Activated T-cell treated with anti-CD3 and anti-CD28 coated beads for 24 hours (primary cell): ENCODE measurements at regions not wholly inside any gene's neighbourhood (a gene's known extent, or its start where the extent isn't known, plus 50 kb on each side); places are given as distances from the start of the nearest gene placed in this dataset.
"Not testable (repeated sequence)": the region's sequence is repeated elsewhere in the genome, so short reads cannot be mapped to it uniquely, and the experiment has no call there.

ENCODE experiments used
- DNase-seq: peaks from one replicate; pipeline ENCODE4 v3.0.0-alpha.2; 2020; ENCODE audit warnings: low read depth

DNA sequence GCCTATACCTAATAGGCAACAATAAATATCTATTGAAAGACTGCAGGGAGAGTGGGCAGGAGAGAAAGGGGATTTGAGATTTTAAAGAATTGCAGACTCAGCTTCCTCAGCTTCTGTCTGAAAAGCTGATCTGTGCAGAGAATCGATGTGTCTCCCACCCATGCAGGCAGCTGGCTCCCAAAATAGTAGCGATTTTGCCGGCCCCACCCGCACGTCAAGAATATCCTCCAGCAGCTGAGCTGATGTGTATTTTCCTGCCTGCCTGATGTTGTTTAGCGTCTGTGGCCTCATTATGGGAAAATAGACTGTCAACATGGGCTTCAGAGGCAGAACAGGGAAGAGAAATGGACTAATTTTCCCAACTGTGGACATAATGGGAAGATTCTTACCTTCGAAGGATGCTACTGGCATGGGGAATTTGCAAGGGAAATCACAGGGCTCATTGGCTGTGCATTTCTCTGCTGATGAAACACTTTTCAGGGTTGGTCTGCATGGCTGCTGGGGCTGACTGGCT, 699.8 kb downstream of the PTPRU start:
- no peak for DNase-seq

GRCh38 chr1:29934255-29934772, 698.0 kb downstream of the PTPRU start:
- no peak for DNase-seq

DNA sequence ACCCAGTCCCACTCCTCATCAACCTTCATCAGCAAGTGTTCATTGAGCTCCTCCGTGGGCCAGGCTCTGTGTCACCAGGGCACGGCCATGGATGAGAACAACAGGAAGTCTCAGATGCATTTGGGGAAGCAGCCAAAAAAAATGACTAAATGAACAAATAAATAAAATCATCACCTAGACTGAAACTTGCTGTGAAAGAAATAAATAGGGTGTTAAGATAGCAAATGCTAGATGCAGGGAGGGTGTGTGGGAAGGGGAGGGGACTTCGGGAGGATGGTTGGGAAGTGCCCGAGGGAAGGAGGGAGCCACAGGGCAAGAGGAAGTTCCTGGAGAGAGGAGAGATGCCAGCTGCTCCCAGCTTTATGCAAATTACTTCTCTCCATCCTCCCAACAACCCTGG, 696.7 kb downstream of the PTPRU start:
- no peak for DNase-seq

DNA sequence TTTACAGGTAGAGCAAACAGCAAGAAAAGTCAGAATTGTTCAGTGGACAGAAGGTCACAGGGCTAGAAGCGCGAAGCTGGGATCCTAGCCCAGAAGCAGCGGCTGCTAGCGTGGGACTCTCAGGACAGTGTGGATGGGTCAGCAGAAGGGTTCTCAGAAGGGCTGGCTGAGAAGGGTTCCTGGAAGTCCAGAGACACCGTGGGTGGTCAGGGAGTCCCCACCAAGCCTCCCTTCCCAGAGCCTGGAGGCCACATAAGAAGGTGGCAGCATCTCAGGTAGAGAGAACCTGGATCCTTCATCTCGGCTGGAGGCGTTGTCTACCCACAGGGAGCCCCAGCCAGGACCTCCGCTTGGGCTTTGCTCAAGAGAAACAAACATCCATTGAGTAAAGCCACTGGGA, 696.3 kb downstream of the PTPRU start:
- DNase-seq = no peak

DNA sequence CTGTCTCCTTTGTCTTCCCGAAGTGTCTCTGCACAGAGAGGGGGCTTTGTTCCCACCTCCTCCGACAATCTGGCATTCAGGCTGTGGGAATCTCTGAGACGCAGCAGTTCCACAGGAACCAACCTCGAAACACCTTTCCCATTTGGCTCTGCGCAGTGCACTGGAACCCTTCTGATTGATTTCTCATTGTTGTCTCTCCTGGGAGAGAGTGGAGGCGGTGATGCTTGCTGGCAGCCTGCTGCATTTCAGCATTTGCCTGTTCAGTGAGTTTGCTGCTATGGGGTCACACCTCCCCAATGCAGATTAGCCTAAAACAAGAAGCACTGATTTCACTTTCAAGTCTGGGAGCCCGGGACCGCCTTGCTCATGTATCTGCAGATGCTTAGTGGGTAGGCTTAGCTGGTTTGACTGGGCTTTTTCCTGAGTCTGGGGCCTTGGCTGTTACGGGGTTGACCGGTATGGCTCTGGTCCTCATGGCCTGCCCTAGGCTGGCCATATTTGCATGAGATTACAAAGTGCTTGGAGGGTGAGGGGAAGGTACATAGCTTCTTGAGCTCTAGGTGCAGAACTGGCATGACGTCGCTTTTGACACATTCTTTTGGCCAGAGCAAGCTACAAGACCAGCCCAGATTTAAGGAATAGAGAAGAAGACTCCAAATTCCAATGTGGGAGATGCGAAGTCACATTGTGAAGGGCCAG, 695.3 kb downstream of the PTPRU start:
- DNase-seq = no peak

GRCh38 chr1:29925058-29925457, 688.7 kb downstream of the PTPRU start:
- DNase-seq = no peak

GRCh38 chr1:29924017-29924431, 687.7 kb downstream of the PTPRU start:
- no peak for DNase-seq

DNA sequence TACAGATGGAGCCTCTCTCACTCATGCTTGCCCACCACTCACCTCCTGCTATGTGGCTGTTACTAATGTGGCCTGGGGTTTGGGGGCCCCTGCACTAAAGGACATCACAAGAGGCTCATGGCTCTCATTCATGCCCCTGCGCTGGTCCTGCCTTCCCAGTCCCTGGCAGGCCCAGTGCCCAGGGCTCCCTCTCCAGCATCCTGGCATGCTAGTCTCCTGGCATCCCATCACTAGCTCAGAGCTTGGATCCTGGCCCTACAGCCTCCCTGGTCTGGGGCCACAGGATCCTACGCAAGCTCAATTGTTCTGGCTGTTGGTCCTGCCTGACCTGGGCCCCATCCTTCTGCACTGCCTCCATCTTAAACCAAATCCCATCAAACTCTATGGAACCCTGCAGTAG, 685.4 kb downstream of the PTPRU start:
- no peak for DNase-seq

DNA sequence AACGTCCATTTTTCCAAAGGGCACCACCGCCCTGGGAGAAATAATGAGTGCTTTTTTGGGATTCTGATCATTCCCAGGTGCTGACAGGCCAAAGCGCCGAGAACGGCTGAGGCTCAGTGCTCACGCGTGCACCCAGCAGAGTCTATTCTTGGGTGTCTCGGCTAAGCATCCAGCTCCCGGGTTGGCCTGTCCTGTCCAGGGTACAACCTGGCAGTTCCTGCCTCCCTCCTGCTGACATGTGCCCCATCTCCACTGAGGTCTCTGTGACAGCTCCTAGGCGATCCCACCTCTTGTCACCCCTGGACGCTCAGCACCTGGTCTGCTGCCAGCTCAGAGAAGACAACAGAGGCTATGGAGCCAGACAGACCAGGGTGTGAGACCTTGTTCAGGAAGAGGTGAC, 684.5 kb downstream of the PTPRU start:
- DNase-seq = no peak

- no peak for DNase-seq
Measured at GRCh38 chr1:29920316-29920715, 684.0 kb downstream of the PTPRU start.

DNA sequence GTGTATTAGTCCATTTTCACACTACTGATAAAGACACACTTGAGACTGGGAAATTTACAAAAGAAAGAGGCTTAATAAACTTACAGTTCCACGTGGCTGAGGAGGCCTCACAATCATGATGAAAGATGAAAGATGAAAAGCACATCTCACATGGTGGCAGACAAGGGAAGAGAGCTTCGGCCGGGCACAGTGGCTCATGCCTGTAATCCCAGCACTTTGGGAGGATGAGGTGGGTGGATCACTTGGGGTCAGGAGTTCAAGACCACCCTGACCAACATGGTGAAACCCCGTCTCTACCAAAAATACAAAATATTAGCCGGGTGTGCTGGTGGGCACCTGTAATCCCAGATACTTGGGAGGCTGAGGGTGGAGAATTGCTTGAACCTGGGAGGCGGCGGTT, 682.7 kb downstream of the PTPRU start:
- DNase-seq = not testable (repeated sequence)

- DNase-seq = no peak
Measured at GRCh38 chr1:29916656-29917369, 680.5 kb downstream of the PTPRU start.

DNA sequence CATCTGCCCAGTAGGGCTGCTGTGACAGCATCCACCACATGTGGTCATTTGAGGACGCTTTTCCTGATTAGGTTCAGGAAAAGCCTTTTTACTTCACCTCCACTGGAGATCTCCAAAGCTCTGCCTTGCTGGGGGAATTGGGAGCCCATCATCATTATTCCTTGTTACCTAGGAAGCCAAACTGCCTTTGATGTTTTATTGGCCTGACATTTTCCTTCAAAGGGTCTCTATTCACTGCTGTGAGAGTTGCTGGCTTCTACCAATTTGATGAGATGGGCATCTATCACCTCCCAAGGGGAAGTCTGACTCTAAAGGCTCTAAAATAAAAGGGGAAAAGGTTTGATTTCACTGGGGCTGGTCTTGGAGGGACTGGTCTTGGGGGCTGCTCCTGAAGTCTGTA, 678.6 kb downstream of the PTPRU start:
- no peak for DNase-seq

- DNase-seq = no peak
Measured at GRCh38 chr1:29912425-29912824, 676.1 kb downstream of the PTPRU start.

GRCh38 chr1:29909962-29910361, 673.6 kb downstream of the PTPRU start:
- no peak for DNase-seq

- no peak for DNase-seq
Measured at GRCh38 chr1:29907596-29907995, 671.3 kb downstream of the PTPRU start.

DNA sequence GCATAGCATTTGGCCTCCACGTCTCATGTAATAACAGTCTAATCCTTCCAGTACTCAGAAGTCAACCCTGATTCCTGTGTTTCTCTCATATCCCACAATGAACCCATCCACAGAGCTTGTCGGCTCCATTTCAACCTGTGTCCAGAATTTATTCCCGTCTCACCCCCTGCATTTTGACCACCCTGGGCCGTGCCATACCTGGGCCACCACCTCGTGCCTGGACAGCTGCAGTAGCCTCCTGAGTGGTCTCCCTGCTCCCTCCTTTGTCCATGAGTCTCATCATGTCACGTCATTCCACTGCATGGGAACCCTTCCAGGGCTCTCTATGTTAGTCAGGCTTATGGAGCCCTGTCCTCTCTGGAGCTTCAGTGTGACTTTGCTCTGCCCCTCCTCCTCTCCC, 670.6 kb downstream of the PTPRU start:
- no peak for DNase-seq

GRCh38 chr1:29903548-29904166, 667.3 kb downstream of the PTPRU start:
- no peak for DNase-seq

- no peak for DNase-seq
Measured at GRCh38 chr1:29901624-29902325, 665.5 kb downstream of the PTPRU start.

DNA sequence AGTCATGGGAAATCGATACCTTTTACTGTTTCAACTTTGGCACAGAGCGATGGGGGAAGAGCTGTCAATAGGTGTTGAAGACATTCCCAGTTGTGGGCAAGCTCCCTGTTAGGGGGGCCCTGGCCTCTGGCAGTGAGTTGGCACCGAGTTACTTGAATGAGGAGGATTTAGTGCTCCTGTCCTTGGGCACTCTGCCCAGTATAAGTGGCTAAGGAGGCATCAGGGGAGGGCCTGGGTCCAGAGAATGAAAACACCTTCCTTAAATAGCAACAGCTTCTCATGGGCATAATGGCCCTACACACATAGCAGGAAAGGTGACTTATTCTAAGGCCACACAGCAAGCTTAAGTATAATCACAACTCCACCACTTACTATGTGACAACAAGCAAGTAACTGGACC, 664.4 kb downstream of the PTPRU start:
- no peak for DNase-seq

DNA sequence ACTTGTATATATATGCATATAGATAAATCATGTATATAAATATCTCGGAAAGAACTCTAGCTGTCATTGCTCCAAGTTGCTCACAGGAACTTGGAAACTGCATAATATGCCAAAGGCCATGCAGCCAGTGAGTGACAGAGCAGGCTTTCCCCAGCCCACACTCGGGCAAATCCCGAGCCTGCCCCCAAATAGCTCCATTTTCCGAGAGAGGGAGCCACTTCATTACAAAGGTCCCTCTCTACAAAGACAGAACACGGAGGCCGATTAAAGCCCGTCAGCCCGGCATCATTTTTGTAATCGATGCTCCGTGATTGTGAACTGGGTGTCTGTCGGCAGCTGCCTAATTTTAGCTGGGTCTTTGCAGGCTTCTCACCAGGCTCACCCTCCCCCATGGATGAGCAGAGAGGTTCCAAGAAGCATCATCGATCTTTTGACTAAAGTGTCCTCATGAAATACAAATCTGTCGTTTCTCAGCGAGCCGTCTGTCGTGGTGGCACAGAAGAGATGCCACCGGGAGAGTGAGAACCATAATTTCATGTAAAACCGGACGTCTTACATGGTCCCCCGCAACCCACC, 663.9 kb downstream of the PTPRU start:
- DNase-seq = no peak
